HG03521 (cell line): ENCODE measurements at regions not wholly inside any gene's neighbourhood (a gene's known extent, or its start where the extent isn't known, plus 50 kb on each side); places are given as distances from the start of the nearest gene placed in this dataset.
"Not testable (repeated sequence)": the region's sequence is repeated elsewhere in the genome, so short reads cannot be mapped to it uniquely, and the experiment has no call there.

Experiments used
- ATAC-seq: cut with Tn5 transposase; IDR thresholded peaks from one replicate; pipeline ENCODE4 v1.9.1; 2021; ENCODE audit warnings: mild to moderate bottlenecking, moderate library complexity; ENCODE audit not compliant: unreplicated experiment

- no peak for ATAC-seq
Observed at GRCh38 chr15:26197060-26197459, 333.9 kb upstream of the ATP10A start.

GRCh38 chr15:26191193-26191592 is 328.1 kb upstream of the ATP10A start:
- ATAC-seq, result no peak

GRCh38 chr15:26186138-26186537 is 323.0 kb upstream of the ATP10A start:
- not testable (repeated sequence) for ATAC-seq

GRCh38 chr15:26182441-26182840 is 319.3 kb upstream of the ATP10A start:
- ATAC-seq, result no peak

- no peak for ATAC-seq
Observed at GRCh38 chr15:26179906-26180305, 316.8 kb upstream of the ATP10A start.

- no peak for ATAC-seq
Observed at GRCh38 chr15:26178640-26179220, 315.6 kb upstream of the ATP10A start.

GRCh38 chr15:26177816-26178215 is 314.7 kb upstream of the ATP10A start:
- no peak for ATAC-seq

- no peak for ATAC-seq
Observed at GRCh38 chr15:26176831-26177230, 313.7 kb upstream of the ATP10A start.

GRCh38 chr15:26171266-26171665 is 308.1 kb upstream of the ATP10A start:
- ATAC-seq, result no peak

- ATAC-seq, result no peak
Observed at GRCh38 chr15:26166429-26166828, 303.3 kb upstream of the ATP10A start.

- no peak for ATAC-seq
Observed at GRCh38 chr15:26165546-26165945, 302.4 kb upstream of the ATP10A start.

- ATAC-seq, result no peak
Observed at GRCh38 chr15:26160343-26160742, 297.2 kb upstream of the ATP10A start.

- no peak for ATAC-seq
Observed at GRCh38 chr15:26158176-26158575, 295.0 kb upstream of the ATP10A start.

GRCh38 chr15:26157081-26157480 is 294.0 kb upstream of the ATP10A start:
- no peak for ATAC-seq

- ATAC-seq, result no peak
Observed at GRCh38 chr15:26156051-26156450, 292.9 kb upstream of the ATP10A start.

- no peak for ATAC-seq
Observed at GRCh38 chr15:26148156-26148860, 285.2 kb upstream of the ATP10A start.

GRCh38 chr15:26146202-26146601 is 283.1 kb upstream of the ATP10A start:
- no peak for ATAC-seq

GRCh38 chr15:26145796-26146195 is 282.7 kb upstream of the ATP10A start:
- ATAC-seq, result no peak

GRCh38 chr15:26144836-26145235 is 281.7 kb upstream of the ATP10A start:
- ATAC-seq, result no peak

GRCh38 chr15:26143221-26143620 is 280.1 kb upstream of the ATP10A start:
- no peak for ATAC-seq

- ATAC-seq, result no peak
Observed at GRCh38 chr15:26134812-26135211, 271.7 kb upstream of the ATP10A start.

- no peak for ATAC-seq
Observed at GRCh38 chr15:26134152-26134551, 271.0 kb upstream of the ATP10A start.

GRCh38 chr15:26132811-26133210 is 269.7 kb upstream of the ATP10A start:
- no peak for ATAC-seq
